Keratinocyte (primary cell): ENCODE measurements at regions not wholly inside any gene's neighbourhood (a gene's known extent, or its start where the extent isn't known, plus 50 kb on each side); places are given as distances from the start of the nearest gene placed in this dataset.

ENCODE experiments used
- DNase-seq: peaks from one replicate; pipeline ENCODE4 v3.0.0-alpha.2; 2011; ENCODE audit warnings: low read depth, missing footprints, low spot score
- FAIRE-seq: peaks from 2 replicates; lab custom pipeline; 2011; peaks lifted over from hg19 to GRCh38; lab: Jason Lieb, UNC
- H2AFZ ChIP-seq: 2 replicates; pipeline ENCODE4 v1.6.0; 2012; ENCODE audit warnings: low read length, control low read depth, inconsistent platforms; ENCODE audit not compliant: control insufficient read depth
- H3K27ac ChIP-seq: 2 replicates; pipeline ENCODE4 v1.5.1; 2011; ENCODE audit warnings: low read length; ENCODE audit not compliant: control insufficient read depth, insufficient read depth
- H3K27me3 ChIP-seq: 3 replicates; pipeline ENCODE4 v1.6.0; 2011; ENCODE audit warnings: low read length; ENCODE audit not compliant: control insufficient read depth, insufficient read depth; ENCODE audit errors: extremely low read depth
- H3K36me3 ChIP-seq, 2 experiments: 2 replicates in 1 of 2; 3 replicates in 1 of 2; pipeline ENCODE4 v1.5.1; 2011; ENCODE audit warnings: low read length in 2 of 2, mild to moderate bottlenecking in 1 of 2; ENCODE audit not compliant: control insufficient read depth in 2 of 2, insufficient read depth in 2 of 2; ENCODE audit errors: extremely low read depth in 1 of 2
- H3K4me1 ChIP-seq: 3 replicates; pipeline ENCODE4 v1.5.1; 2011; ENCODE audit warnings: low read length; ENCODE audit not compliant: control insufficient read depth, insufficient read depth; ENCODE audit errors: extremely low read depth
- H3K4me2 ChIP-seq: 3 replicates; pipeline ENCODE4 v1.6.0; 2011; ENCODE audit warnings: low read depth, low read length; ENCODE audit not compliant: control insufficient read depth, insufficient read depth; ENCODE audit errors: extremely low read depth
- H3K4me3 ChIP-seq, 3 experiments: fragments of 200-600 bp in 1 of 3; sonication (generic) in 1 of 3; 2 replicates in 2 of 3; 3 replicates in 1 of 3; pipeline ENCODE4 v1.5.1; 2011 to 2016; ENCODE audit warnings: low read length in 3 of 3, mild to moderate bottlenecking in 3 of 3, control low read depth in 2 of 3, inconsistent platforms in 1 of 3, low read depth in 1 of 3, mixed read lengths in 1 of 3, mixed run types in 1 of 3, moderate library complexity in 1 of 3; ENCODE audit not compliant: control insufficient read depth in 2 of 3, insufficient read depth in 2 of 3; ENCODE audit errors: extremely low read depth in 1 of 3
- H3K79me2 ChIP-seq: 2 replicates; pipeline ENCODE4 v1.6.0; 2012; ENCODE audit warnings: low read length; ENCODE audit not compliant: control insufficient read depth, insufficient read depth
- H3K9ac ChIP-seq: 3 replicates; pipeline ENCODE4 v1.6.0; 2011; ENCODE audit warnings: low read length; ENCODE audit not compliant: control insufficient read depth, insufficient read depth; ENCODE audit errors: extremely low read depth
- H3K9me1 ChIP-seq: 3 replicates; pipeline ENCODE4 v1.6.0; 2011; ENCODE audit warnings: low read length; ENCODE audit not compliant: control insufficient read depth, insufficient read depth; ENCODE audit errors: extremely low read depth
- H3K9me3 ChIP-seq: 2 replicates; pipeline ENCODE4 v1.5.1; 2012; ENCODE audit warnings: low read depth, low read length; ENCODE audit not compliant: control insufficient read depth
- H4K20me1 ChIP-seq: 3 replicates; pipeline ENCODE4 v1.6.0; 2011; ENCODE audit warnings: low read length; ENCODE audit not compliant: control insufficient read depth, insufficient read depth; ENCODE audit errors: extremely low read depth
- CTCF ChIP-seq, 3 experiments: IDR thresholded peaks in 1 of 3; conservative IDR thresholded peaks in 1 of 3; optimal IDR thresholded peaks in 1 of 3; 2 replicates in 2 of 3; 3 replicates in 1 of 3; pipeline versions ENCODE3 to v1.5.1; 2011; ENCODE audit warnings: low read length in 3 of 3, mild to moderate bottlenecking in 3 of 3, moderate library complexity in 2 of 3, control low read depth in 1 of 3, inconsistent platforms in 1 of 3; ENCODE audit not compliant: insufficient read depth in 2 of 3; ENCODE audit errors: extremely low read depth in 1 of 3
- EZH2 ChIP-seq: IDR thresholded peaks from one replicate; pipeline ENCODE4 v1.6.1; 2012; ENCODE audit warnings: inconsistent platforms, mild to moderate bottlenecking, low read length, moderate library complexity
- dilution Hi-C: fragments of 300-500 bp; cut with MboI; formaldehyde crosslinking; loops from one replicate; pipeline ENCODE4 v1.7.0; 2020; ENCODE audit warnings: low sequenced_read_pairs; ENCODE audit not compliant: extremely low pct_ligation_motif_present

GRCh38 chr3:20246662-20247061, 60.7 kb upstream of the SGO1 start:
- Histone ChIP-seq H3K27me3 (no peaks in the 10 kb centered on the region), H3K4me2 (no peak overlapping the region), H3K4me3 (no peak overlapping the region), H3K4me1 (no peaks in the 10 kb centered on the region), H4K20me1 (no peaks in the 10 kb centered on the region), H3K27ac (no peak overlapping the region), H3K9me3 (no peaks in the 10 kb centered on the region), H3K9ac (no peak overlapping the region), H3K79me2 (no peaks in the 10 kb centered on the region), H2AFZ (no peak overlapping the region), H3K36me3 (no peaks in the 10 kb centered on the region), H3K9me1 (no peaks in the 10 kb centered on the region)
- TF ChIP-seq CTCF (optimal IDR thresholded peaks at IDR 0.05 in 1 of 3, IDR thresholded peaks at IDR 0.05 in 1 of 3, conservative IDR thresholded peaks at IDR 0.05 in 1 of 3; ENCODE audit: extremely low read depth in 1 of 3, insufficient read depth in 2 of 3, low read length in 3 of 3): no peak
- no peak for TF ChIP-seq EZH2
- no peak for FAIRE-seq
- dilution Hi-C loops: no loop called here
- no peak for DNase-seq

GRCh38 chr3:20245781-20246180, 59.8 kb upstream of the SGO1 start:
- FAIRE-seq: no peak
- no peak overlapping the region for H3K27ac ChIP-seq
- no peaks in the 10 kb centered on the region for H3K9me1 ChIP-seq
- TF ChIP-seq CTCF (optimal IDR thresholded peaks at IDR 0.05 in 1 of 3, IDR thresholded peaks at IDR 0.05 in 1 of 3, conservative IDR thresholded peaks at IDR 0.05 in 1 of 3; ENCODE audit: extremely low read depth in 1 of 3, insufficient read depth in 2 of 3, low read length in 3 of 3) (peak in 1 of 3 experiments; percentile 18), EZH2 (no peak)
- H3K4me3 ChIP-seq: no peak overlapping the region
- no peak overlapping the region for H3K9ac ChIP-seq
- no peaks in the 10 kb centered on the region for H3K27me3 ChIP-seq
- no peaks in the 10 kb centered on the region for H3K9me3 ChIP-seq
- dilution Hi-C loops: no loop called here
- no peaks in the 10 kb centered on the region for H4K20me1 ChIP-seq
- H3K36me3 ChIP-seq: no peaks in the 10 kb centered on the region
- H3K4me1 ChIP-seq: no peaks in the 10 kb centered on the region
- H3K4me2 ChIP-seq: no peak overlapping the region
- DNase-seq: no peak
- no peaks in the 10 kb centered on the region for H3K79me2 ChIP-seq
- H2AFZ ChIP-seq: no peak overlapping the region
